Fibroblast of mammary gland (primary cell): ENCODE measurements at regions not wholly inside any gene's neighbourhood (a gene's known extent, or its start where the extent isn't known, plus 50 kb on each side); places are given as distances from the start of the nearest gene placed in this dataset.

Experiments
- DNase-seq: peaks from one replicate; pipeline ENCODE4 v3.0.0-alpha.2; 2010; ENCODE audit warnings: low read depth
- H3K4me3 ChIP-seq: 2 replicates; pipeline ENCODE4 v1.5.1; 2011; ENCODE audit warnings: low read depth, mild to moderate bottlenecking, low read length, moderate library complexity; ENCODE audit not compliant: control insufficient read depth
- TF ChIP-seq, protein P1 (sequence below): conservative IDR thresholded peaks from 2 replicates; pipeline ENCODE4 v1.5.1; 2011; ENCODE audit warnings: low read depth, low read length, inconsistent platforms; ENCODE audit not compliant: control insufficient read depth, insufficient read depth

DNA sequence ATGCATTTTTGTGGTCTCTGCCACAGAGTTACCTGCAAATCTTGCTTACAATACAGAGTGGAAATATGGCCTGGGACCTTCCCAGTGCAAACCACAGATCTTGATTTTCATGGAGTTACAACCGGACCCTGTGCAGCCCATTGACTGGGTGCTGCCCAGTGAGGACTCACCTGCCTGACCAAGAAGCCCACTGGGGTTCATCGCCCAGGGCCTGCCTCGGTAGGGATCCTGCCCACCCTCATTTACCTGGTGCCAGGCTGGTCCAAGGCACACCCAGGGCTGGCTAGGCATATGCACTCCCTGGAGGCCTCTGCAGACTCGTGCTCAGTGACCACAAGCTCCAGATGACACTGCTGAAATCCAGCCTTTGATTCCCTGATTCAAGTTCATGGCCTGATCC, 572.7 kb downstream of the NPHP4 start:
- DNase-seq, result no peak
- TF ChIP-seq, protein P1, sequence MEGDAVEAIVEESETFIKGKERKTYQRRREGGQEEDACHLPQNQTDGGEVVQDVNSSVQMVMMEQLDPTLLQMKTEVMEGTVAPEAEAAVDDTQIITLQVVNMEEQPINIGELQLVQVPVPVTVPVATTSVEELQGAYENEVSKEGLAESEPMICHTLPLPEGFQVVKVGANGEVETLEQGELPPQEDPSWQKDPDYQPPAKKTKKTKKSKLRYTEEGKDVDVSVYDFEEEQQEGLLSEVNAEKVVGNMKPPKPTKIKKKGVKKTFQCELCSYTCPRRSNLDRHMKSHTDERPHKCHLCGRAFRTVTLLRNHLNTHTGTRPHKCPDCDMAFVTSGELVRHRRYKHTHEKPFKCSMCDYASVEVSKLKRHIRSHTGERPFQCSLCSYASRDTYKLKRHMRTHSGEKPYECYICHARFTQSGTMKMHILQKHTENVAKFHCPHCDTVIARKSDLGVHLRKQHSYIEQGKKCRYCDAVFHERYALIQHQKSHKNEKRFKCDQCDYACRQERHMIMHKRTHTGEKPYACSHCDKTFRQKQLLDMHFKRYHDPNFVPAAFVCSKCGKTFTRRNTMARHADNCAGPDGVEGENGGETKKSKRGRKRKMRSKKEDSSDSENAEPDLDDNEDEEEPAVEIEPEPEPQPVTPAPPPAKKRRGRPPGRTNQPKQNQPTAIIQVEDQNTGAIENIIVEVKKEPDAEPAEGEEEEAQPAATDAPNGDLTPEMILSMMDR, result no peak
- no peak overlapping the region for H3K4me3 ChIP-seq

DNA sequence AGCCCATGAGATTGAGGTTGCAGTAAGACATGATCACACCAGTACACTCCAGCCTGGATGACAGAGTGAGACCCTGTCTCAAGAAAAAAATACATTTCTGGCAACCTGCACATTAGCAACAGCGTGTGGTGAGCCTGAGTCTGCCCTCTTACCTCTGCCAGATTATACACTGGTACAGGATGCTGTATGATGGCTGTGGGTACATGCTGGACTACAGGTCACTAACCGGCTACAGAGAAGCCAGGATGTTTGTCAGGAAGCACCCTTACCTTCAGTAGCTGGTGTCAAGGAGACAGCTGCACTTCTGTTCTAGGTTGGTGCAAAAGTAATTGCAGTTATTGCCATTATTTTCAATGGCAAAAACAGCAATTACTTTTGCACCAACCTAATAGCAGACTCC, 575.7 kb downstream of the NPHP4 start:
- TF ChIP-seq, protein P1, result no peak
- DNase-seq, result no peak
- no peak overlapping the region for H3K4me3 ChIP-seq

DNA sequence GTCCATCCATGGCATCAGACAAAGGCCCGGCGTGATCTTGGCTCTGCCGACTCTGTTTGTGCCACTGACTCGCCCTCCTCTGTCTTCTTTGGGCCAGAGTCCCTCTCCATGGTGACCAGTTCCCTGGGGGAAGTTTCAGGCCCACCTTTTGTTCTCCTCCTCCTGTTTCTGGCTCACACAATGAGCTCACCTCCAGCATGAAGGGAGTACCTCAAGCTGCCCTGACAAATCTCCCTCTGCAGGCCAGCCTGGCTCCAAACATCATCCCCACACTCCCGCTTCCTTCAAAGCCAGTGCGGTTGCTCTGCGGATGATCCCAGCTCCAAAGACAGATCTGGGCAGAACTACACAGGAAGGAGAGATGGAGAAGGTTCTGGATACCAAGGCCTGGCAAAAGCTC, 576.6 kb downstream of the NPHP4 start:
- DNase-seq, result no peak
- TF ChIP-seq, protein P1, result no peak
- H3K4me3 ChIP-seq, result no peak overlapping the region

DNA sequence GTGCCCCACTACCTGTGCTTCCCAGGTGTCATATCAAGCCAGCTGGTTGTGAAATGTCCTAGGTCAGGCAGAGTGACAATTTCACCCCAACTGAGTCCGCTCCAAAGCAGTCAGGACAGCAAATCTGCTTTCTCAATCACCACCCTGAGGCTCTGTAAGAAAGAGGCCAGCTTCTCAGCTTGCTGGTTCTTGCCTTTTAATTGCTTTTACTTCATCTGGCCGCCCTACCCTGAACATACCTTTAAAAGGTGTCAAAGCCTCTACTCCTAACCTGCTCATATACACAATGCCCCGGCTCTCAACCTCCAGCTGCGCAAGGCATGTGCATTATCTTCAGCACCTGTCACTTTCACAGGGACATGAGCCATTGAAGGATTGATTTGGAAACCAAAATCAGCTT, 581.6 kb downstream of the NPHP4 start:
- TF ChIP-seq, protein P1, result no peak
- no peak for DNase-seq
- H3K4me3 ChIP-seq, result no peak overlapping the region

DNA sequence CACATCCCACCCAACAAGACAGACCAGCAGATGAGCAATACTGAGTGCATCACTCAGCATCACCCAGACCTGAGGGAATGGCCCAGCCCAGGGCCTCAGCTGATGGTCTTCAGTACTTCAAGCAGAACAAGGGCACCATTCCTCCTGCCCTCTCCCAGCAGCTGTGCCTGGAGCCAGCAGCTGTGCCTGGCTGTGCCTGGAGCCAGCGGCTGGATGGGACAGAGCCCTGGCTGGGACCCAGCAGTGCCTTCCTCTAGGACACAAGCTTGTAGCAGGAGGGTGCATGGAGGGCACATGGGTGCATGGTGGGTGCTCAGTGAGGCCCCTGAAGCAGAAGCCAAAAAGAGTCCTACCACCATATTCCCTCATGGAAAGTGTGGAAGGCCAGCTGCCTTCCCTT, 583.8 kb downstream of the NPHP4 start:
- DNase-seq, result no peak
- TF ChIP-seq, protein P1, result no peak
- H3K4me3 ChIP-seq, result no peak overlapping the region

DNA sequence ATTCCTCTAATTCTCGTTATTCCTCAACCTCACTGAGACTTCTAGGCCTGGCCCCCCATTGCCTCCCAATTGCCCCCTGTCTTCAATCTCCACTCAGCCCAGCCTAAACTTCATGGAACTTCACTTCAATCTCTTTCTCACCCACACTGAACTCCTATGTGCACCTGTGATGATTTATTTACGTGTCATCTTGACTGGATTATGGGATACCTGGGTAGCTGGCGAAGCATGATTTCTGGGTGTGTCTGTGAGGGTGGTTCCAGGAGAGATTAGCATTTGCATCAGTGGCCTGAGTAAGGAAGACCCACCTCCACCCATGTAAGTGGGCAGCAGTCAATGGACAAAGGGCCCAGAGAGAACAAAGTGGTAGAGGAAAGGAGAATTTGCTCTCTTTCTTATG, 587.0 kb downstream of the NPHP4 start:
- TF ChIP-seq, protein P1, result no peak
- no peak for DNase-seq
- H3K4me3 ChIP-seq, result no peak overlapping the region
